GM12872 (cell line): ENCODE measurements at regions not wholly inside any gene's neighbourhood (a gene's known extent, or its start where the extent isn't known, plus 50 kb on each side); places are given as distances from the start of the nearest gene placed in this dataset.

Source experiments
- TF ChIP-seq, protein P1 (sequence below): IDR thresholded peaks from 3 replicates; pipeline ENCODE4 v1.5.1; 2011; ENCODE audit warnings: low read depth, mild to moderate bottlenecking, low read length, moderate library complexity; ENCODE audit not compliant: insufficient read depth

DNA sequence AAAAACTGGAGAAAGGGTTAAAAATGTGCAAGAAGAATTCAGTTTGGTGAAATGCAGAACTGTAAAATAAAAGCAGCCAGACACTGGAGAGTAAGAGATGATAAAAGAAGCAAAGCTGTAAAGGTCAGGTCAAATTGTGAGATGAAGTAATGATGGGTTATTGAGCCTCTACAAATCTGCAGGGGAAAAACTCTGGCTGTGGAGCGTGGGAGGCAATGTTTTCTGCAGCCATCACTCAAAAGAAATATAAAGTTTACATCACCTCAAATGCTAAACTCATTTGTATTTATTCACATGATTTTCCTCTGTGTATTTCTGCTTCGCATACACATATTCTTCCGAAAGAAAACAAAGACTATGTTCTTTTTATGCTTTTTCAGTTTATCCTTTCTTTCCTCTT is 158.8 kb upstream of the GPR149 start:
- TF ChIP-seq, protein P1, sequence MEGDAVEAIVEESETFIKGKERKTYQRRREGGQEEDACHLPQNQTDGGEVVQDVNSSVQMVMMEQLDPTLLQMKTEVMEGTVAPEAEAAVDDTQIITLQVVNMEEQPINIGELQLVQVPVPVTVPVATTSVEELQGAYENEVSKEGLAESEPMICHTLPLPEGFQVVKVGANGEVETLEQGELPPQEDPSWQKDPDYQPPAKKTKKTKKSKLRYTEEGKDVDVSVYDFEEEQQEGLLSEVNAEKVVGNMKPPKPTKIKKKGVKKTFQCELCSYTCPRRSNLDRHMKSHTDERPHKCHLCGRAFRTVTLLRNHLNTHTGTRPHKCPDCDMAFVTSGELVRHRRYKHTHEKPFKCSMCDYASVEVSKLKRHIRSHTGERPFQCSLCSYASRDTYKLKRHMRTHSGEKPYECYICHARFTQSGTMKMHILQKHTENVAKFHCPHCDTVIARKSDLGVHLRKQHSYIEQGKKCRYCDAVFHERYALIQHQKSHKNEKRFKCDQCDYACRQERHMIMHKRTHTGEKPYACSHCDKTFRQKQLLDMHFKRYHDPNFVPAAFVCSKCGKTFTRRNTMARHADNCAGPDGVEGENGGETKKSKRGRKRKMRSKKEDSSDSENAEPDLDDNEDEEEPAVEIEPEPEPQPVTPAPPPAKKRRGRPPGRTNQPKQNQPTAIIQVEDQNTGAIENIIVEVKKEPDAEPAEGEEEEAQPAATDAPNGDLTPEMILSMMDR, result no peak

DNA sequence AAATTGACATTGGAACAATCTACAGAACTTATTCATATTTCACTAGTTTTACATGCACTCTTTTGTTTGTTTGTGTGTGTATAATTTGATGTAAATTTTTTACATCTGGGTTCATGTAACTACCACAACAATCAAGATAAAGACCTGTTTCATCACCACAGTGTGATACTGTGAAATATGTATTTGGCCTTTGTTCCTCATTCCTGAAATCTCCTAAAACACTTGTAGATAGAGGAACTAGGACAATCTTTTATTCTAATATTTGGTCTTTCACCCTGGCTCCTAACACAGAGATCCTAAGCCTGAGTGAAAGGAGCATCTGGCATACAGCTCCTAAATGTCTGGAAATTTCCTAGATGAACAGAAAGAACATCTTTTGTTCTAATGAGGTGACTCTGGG is 155.0 kb upstream of the GPR149 start:
- TF ChIP-seq, protein P1, result no peak

DNA sequence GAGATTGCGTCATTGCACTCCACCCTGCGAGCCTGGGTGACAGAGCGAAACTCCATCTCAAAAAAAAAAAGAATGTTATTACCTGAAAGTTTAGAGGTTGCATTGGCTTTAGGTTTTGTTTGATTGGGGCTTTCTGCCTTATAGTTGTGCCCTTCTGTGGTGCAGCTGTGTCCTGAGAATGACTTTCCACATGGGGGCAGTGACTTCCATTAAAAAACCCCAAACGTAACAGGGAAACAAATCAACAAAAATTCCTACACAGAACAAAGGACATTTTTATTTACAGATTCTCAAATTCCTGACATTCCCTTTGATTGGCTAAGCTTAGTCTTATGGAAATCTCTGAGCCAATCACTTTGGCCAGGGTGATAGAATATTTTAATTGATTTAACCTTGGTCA is 154.1 kb upstream of the GPR149 start:
- TF ChIP-seq, protein P1, result no peak

DNA sequence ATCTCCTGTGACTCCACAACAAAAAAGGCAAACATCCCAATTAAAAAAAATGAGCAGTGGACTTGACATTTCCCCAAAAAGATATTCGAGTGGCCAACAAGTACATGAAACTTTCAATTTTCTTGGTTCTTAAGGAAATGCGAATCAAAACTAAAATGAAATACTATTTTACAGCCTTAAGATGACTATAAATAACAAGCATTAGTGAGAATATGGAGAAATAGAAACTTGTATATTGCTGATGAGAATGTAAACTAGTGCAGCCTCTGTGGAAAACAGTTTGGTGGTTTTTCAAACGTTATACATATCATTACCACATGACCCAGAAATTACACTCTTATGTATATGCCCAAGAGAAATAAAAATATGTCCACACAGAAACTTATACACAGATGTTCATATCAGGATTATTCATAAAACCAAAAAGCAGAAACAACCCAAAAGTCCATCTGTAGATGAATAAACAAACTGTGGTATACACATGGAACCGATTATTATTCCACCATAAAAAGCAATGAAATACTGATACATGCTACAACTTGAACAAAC is 153.2 kb upstream of the GPR149 start:
- TF ChIP-seq, protein P1, result no peak

DNA sequence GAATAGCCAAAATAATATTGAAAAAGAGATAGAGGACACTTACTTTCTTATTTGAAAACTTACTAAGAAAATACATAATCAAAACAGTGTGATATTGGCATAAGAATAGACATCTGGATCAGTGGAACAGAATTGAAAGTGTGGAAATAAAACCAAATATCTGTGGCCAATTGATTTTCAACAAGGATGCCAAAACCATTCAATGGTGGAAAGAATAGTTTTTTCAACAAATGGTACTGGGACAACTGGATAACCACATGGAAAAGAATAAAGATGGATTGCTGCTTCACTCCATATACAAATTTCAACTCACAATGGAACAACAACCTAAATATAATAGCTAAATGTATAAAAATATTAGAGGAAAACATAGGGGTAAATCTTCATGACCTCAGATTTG is 152.5 kb upstream of the GPR149 start:
- TF ChIP-seq, protein P1, result no peak

DNA sequence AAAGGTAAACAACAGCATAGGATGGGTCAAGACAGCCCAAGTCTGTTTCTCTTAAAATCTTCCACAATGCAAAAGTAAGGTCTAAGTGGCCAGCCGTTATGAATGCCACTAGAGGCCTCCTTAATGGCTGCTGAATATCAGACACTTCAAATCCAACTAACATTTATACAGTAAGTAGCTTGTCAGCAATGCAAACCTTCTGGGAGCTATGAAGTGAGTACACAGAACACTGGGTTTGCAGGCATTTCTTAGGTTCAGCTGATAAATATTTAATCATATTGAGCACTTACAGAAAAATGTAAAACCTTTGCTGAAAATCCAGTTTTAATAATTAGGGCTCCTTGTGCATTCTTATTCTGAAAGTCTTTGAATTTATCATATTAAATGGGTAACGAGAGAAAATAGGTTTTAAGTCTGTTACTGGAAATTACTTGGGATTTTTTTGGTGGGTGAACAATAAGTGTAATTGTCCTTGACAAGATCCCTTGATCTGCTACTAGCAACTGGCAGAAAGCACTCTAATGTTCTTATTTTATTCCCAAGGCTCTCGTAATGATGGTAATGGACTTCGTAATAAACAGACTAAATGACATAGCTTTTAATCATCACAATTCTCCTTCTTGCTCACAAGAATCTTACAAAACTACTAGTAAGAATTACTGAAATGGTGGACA is 141.7 kb upstream of the GPR149 start:
- TF ChIP-seq, protein P1, result no peak

DNA sequence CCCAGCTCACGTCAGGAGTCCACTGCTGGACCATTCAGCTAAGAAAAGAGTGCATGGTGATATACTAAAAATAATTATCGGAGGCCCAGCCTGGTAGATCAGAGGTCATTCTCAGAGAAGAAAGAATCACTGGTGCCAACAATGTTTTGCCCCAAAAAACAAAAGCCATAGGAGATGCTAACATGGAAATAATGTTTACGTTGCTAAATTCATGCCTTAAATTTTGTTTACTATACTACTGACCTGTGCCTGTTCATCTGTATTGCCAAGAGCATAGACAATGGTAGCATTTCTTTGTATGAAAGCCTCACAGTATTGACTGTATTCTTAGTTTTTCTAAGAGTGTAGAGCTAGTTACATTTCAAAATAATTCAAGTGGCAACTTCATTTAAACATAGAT is 138.1 kb upstream of the GPR149 start:
- TF ChIP-seq, protein P1, result no peak
